ENCODE measurements at regions not wholly inside any gene's neighbourhood (a gene's known extent, or its start where the extent isn't known, plus 50 kb on each side); places are given as distances from the start of the nearest gene placed in this dataset.

GRCh38 chr5:110032376-110032775, 342.6 kb downstream of the MAN2A1 start:
- TF ChIP-seq CTCF (IDR thresholded peaks at IDR 0.05; ENCODE audit: unreplicated experiment): no peak
- Mint-ChIP-seq H3K27ac (no peak overlapping the region), H3K27me3 (no peaks in the 10 kb centered on the region), H3K9me3 (ENCODE audit: low read depth) (no peaks in the 10 kb centered on the region), H3K4me3 (ENCODE audit: low read depth) (no peak overlapping the region), H3K4me1 (ENCODE audit: low read depth) (peaks cover 10% of the 10 kb centered on the region), H3K36me3 (ENCODE audit: insufficient read depth) (no peaks in the 10 kb centered on the region)
- DNase-seq (ENCODE audit: low spot score, unreplicated experiment): no peak

GRCh38 chr5:110034056-110034600, 344.4 kb downstream of the MAN2A1 start:
- DNase-seq (ENCODE audit: low spot score, unreplicated experiment): no peak
- Mint-ChIP-seq H3K27ac (peak overlapping the region; percentile 9), H3K4me1 (ENCODE audit: low read depth) (peaks cover 10% of the 10 kb centered on the region), H3K27me3 (no peaks in the 10 kb centered on the region), H3K9me3 (ENCODE audit: low read depth) (no peaks in the 10 kb centered on the region), H3K36me3 (ENCODE audit: insufficient read depth) (no peaks in the 10 kb centered on the region), H3K4me3 (ENCODE audit: low read depth) (no peak overlapping the region)
- no peak for TF ChIP-seq CTCF (IDR thresholded peaks at IDR 0.05; ENCODE audit: unreplicated experiment)

- Mint-ChIP-seq H3K4me3 (ENCODE audit: low read depth) (no peak overlapping the region), H3K27me3 (no peaks in the 10 kb centered on the region), H3K4me1 (ENCODE audit: low read depth) (peaks cover 10% of the 10 kb centered on the region), H3K36me3 (ENCODE audit: insufficient read depth) (no peaks in the 10 kb centered on the region), H3K9me3 (ENCODE audit: low read depth) (peaks cover 14% of the 10 kb centered on the region), H3K27ac (no peak overlapping the region)
- no peak for DNase-seq (ENCODE audit: low spot score, unreplicated experiment)
- TF ChIP-seq CTCF (IDR thresholded peaks at IDR 0.05; ENCODE audit: unreplicated experiment): no peak
Measured at GRCh38 chr5:110038297-110038997, 348.7 kb downstream of the MAN2A1 start.

- Mint-ChIP-seq H3K4me1 (ENCODE audit: low read depth) (no peaks in the 10 kb centered on the region), H3K9me3 (ENCODE audit: low read depth) (peaks cover 23% of the 10 kb centered on the region), H3K27me3 (no peaks in the 10 kb centered on the region), H3K27ac (no peak overlapping the region), H3K36me3 (ENCODE audit: insufficient read depth) (peaks cover 3% of the 10 kb centered on the region), H3K4me3 (ENCODE audit: low read depth) (no peak overlapping the region)
- TF ChIP-seq CTCF (IDR thresholded peaks at IDR 0.05; ENCODE audit: unreplicated experiment): no peak
- no peak for DNase-seq (ENCODE audit: low spot score, unreplicated experiment)
Measured at GRCh38 chr5:110040178-110040577, 350.5 kb downstream of the MAN2A1 start.

- H3K36me3 Mint-ChIP-seq (ENCODE audit: insufficient read depth): peaks cover 3% of the 10 kb centered on the region
- no peak overlapping the region for H3K27ac Mint-ChIP-seq
- no peaks in the 10 kb centered on the region for H3K4me1 Mint-ChIP-seq (ENCODE audit: low read depth)
- no peak for DNase-seq (ENCODE audit: low spot score, unreplicated experiment)
- peaks cover 23% of the 10 kb centered on the region for H3K9me3 Mint-ChIP-seq (ENCODE audit: low read depth)
- no peak overlapping the region for H3K4me3 Mint-ChIP-seq (ENCODE audit: low read depth)
- TF ChIP-seq CTCF (IDR thresholded peaks at IDR 0.05; ENCODE audit: unreplicated experiment): no peak
- H3K27me3 Mint-ChIP-seq: no peaks in the 10 kb centered on the region
Measured at GRCh38 chr5:110043025-110043424, 353.3 kb downstream of the MAN2A1 start.
